IMR-90 (cell line): ENCODE measurements at regions not wholly inside any gene's neighbourhood (a gene's known extent, or its start where the extent isn't known, plus 50 kb on each side); places are given as distances from the start of the nearest gene placed in this dataset.
"Not testable (repeated sequence)": the region's sequence is repeated elsewhere in the genome, so short reads cannot be mapped to it uniquely, and the experiment has no call there.

Experiments
- RCOR1 ChIP-seq: IDR thresholded peaks from 2 replicates; pipeline ENCODE4 v1.6.1; 2012; ENCODE audit warnings: mild to moderate bottlenecking, low read length, improper control_type of control experiment; ENCODE audit not compliant: insufficient replicate concordance
- TF ChIP-seq, protein P1 (sequence below): conservative IDR thresholded peaks from 2 replicates; pipeline ENCODE4 v1.5.1; 2012; ENCODE audit warnings: mild to moderate bottlenecking, low read depth, low read length, improper control_type of control experiment

DNA sequence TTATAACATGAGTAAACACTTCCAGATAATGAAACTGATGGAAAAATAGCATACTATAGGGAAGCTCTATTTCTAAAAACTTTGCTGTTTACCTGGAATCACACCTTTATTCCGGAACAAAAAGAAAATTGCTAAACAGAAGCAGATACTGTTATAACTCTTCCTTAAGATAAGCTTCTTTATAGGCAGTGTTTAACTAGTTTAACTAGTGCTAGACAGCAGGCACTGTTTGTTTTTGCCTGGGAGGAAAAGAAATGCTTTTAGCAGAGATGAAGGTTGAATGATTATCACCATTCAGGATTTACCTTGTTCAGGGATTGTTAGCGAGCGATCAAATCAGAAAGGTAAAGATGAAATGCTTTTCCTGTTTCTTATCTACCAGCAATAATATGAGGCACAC lies 54.7 kb upstream of the PDPR start:
- TF ChIP-seq, protein P1, sequence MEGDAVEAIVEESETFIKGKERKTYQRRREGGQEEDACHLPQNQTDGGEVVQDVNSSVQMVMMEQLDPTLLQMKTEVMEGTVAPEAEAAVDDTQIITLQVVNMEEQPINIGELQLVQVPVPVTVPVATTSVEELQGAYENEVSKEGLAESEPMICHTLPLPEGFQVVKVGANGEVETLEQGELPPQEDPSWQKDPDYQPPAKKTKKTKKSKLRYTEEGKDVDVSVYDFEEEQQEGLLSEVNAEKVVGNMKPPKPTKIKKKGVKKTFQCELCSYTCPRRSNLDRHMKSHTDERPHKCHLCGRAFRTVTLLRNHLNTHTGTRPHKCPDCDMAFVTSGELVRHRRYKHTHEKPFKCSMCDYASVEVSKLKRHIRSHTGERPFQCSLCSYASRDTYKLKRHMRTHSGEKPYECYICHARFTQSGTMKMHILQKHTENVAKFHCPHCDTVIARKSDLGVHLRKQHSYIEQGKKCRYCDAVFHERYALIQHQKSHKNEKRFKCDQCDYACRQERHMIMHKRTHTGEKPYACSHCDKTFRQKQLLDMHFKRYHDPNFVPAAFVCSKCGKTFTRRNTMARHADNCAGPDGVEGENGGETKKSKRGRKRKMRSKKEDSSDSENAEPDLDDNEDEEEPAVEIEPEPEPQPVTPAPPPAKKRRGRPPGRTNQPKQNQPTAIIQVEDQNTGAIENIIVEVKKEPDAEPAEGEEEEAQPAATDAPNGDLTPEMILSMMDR, result not testable (repeated sequence)
- TF ChIP-seq RCOR1, result not testable (repeated sequence)
